K562 (cell line): ENCODE measurements at regions not wholly inside any gene's neighbourhood (a gene's known extent, or its start where the extent isn't known, plus 50 kb on each side); places are given as distances from the start of the nearest gene placed in this dataset.

Experiments
- GABPA ChIP-seq: fragments of 200-800 bp; sonication (Bioruptor generic); conservative IDR thresholded peaks from 2 replicates; pipeline ENCODE4 v1.6.1; 2016; ENCODE audit warnings: low read depth, missing genetic modification characterization, missing compliant biosample characterization
- GTF2F1 ChIP-seq: IDR thresholded peaks from 2 replicates; pipeline ENCODE4 v1.6.1; 2011; ENCODE audit warnings: low read depth, low read length, improper control_type of control experiment
- HDAC2 ChIP-seq: fragments of 450-650 bp; IDR thresholded peaks from 2 replicates; pipeline ENCODE4 v1.6.1; 2016; ENCODE audit warnings: mild to moderate bottlenecking
- KLF1 ChIP-seq: fragments of 450-650 bp; IDR thresholded peaks from 2 replicates; pipeline ENCODE4 v1.6.1; 2016; ENCODE audit warnings: missing genetic modification characterization, missing compliant biosample characterization
- L3MBTL2 ChIP-seq: fragments of 450-650 bp; IDR thresholded peaks from 2 replicates; pipeline ENCODE4 v1.6.1; 2016; ENCODE audit warnings: mild to moderate bottlenecking, moderate library complexity
- POLR2AphosphoS5 ChIP-seq: IDR thresholded peaks from 2 replicates; pipeline ENCODE4 v1.6.1; 2011; ENCODE audit warnings: mild to moderate bottlenecking, low read depth, low read length, moderate library complexity; ENCODE audit not compliant: control insufficient read depth, insufficient read depth
- SETDB1 ChIP-seq: IDR thresholded peaks from one replicate; pipeline ENCODE4 v1.6.1; 2012; ENCODE audit warnings: low read length, control low read depth, inconsistent platforms
- YY1 ChIP-seq, 3 experiments: IDR thresholded peaks; 2 replicates each; pipeline ENCODE4 v1.6.1; 2011; ENCODE audit warnings: low read length in 2 of 3, mild to moderate bottlenecking in 2 of 3, moderate library complexity in 2 of 3, borderline replicate concordance in 1 of 3, control low read depth in 1 of 3, low read depth in 1 of 3; ENCODE audit not compliant: insufficient read depth in 3 of 3, insufficient replicate concordance in 2 of 3, control insufficient read depth in 1 of 3, insufficient read length in 1 of 3; ENCODE audit errors: extremely low read depth in 1 of 3
- ZNF274 ChIP-seq: IDR thresholded peaks from 2 replicates; pipeline ENCODE4 v1.6.1; 2011; ENCODE audit warnings: low read depth, mild to moderate bottlenecking, low read length, moderate library complexity, borderline replicate concordance
- ZNF431 ChIP-seq: sonication (generic); formaldehyde crosslinking; IDR thresholded peaks from 2 replicates; pipeline ENCODE4 v1.8.0; 2022; ENCODE audit warnings: mild to moderate bottlenecking, missing genetic modification reagents
- TF ChIP-seq, protein P1 (sequence below): sonication (generic); formaldehyde crosslinking; IDR thresholded peaks from 2 replicates; pipeline ENCODE4 v1.5.0; 2020; ENCODE audit warnings: missing genetic modification reagents
- TF ChIP-seq, protein P2 (sequence below): fragments of 150-350 bp; conservative IDR thresholded peaks from 2 replicates; pipeline ENCODE4 v1.6.1; 2014; ENCODE audit warnings: low read length

DNA sequence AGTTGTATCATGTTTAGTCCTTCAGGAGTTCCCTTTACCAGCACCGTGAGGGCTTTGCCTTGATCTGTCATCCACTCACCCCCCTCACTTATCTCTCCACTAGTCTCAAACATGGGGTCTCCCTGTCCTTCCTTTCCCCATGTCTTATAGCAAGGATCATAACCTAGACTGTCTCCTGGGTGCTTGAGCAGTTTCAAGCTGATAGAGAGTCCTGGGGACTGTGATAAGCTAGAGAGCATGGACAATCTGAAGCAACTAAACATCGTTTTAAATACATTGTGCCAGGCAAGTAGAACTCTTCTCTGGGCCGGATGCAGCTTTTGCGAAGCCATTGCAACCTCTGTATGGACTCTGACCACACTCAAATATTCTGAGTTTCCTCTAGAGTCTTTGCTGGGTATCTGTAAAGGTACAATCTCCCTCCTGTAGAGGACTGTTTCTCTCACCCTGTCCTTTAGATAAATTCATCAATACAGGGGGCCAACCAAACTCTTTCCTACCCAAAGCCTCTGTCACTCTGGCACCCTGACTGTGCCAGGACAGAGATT lies 684.6 kb upstream of the NR2F2 start:
- TF ChIP-seq, protein P1, sequence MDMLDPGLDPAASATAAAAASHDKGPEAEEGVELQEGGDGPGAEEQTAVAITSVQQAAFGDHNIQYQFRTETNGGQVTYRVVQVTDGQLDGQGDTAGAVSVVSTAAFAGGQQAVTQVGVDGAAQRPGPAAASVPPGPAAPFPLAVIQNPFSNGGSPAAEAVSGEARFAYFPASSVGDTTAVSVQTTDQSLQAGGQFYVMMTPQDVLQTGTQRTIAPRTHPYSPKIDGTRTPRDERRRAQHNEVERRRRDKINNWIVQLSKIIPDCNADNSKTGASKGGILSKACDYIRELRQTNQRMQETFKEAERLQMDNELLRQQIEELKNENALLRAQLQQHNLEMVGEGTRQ (CRISPR knock-in tag): no peak
- no peak for TF ChIP-seq POLR2AphosphoS5
- no peak for TF ChIP-seq GTF2F1
- no peak for TF ChIP-seq L3MBTL2
- TF ChIP-seq HDAC2: no peak
- TF ChIP-seq YY1 (IDR thresholded peaks at IDR 0.05; ENCODE audit: borderline replicate concordance in 1 of 3, control insufficient read depth in 1 of 3, extremely low read depth in 1 of 3, insufficient read depth in 3 of 3, insufficient read length in 1 of 3, insufficient replicate concordance in 2 of 3, low read depth in 1 of 3, low read length in 2 of 3): no peak
- TF ChIP-seq ZNF274: no peak
- no peak for TF ChIP-seq SETDB1
- no peak for TF ChIP-seq ZNF431 (CRISPR knock-in tag)
- TF ChIP-seq KLF1 (tag): no peak
- TF ChIP-seq, protein P2, sequence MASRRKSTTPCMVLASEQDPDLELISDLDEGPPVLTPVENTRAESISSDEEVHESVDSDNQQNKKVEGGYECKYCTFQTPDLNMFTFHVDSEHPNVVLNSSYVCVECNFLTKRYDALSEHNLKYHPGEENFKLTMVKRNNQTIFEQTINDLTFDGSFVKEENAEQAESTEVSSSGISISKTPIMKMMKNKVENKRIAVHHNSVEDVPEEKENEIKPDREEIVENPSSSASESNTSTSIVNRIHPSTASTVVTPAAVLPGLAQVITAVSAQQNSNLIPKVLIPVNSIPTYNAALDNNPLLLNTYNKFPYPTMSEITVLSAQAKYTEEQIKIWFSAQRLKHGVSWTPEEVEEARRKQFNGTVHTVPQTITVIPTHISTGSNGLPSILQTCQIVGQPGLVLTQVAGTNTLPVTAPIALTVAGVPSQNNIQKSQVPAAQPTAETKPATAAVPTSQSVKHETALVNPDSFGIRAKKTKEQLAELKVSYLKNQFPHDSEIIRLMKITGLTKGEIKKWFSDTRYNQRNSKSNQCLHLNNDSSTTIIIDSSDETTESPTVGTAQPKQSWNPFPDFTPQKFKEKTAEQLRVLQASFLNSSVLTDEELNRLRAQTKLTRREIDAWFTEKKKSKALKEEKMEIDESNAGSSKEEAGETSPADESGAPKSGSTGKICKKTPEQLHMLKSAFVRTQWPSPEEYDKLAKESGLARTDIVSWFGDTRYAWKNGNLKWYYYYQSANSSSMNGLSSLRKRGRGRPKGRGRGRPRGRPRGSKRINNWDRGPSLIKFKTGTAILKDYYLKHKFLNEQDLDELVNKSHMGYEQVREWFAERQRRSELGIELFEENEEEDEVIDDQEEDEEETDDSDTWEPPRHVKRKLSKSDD: no peak
- TF ChIP-seq GABPA: no peak
